ENCODE measurements at regions not wholly inside any gene's neighbourhood (a gene's known extent, or its start where the extent isn't known, plus 50 kb on each side); places are given as distances from the start of the nearest gene placed in this dataset.

GRCh38 chr12:131608740-131609690 is 101.9 kb upstream of the SFSWAP start:
- no peak overlapping the region for H2AK9ac ChIP-seq (replicated peaks; ENCODE audit: low read depth, low read length, poor library complexity)
- no peak overlapping the region for H2BK20ac ChIP-seq (ENCODE audit: low read depth, low read length)
- no peaks in the 10 kb centered on the region for H3K79me1 ChIP-seq (ENCODE audit: low read depth in 1 of 2, low read length in 2 of 2)
- H3K4me1 ChIP-seq (ENCODE audit: control insufficient read depth, insufficient read depth, low read length) = no peaks in the 10 kb centered on the region
- H3K4me2 ChIP-seq (ENCODE audit: low read depth, low read length) = no peak overlapping the region
- no CpG with 5 or more reads among the region's 27 CpGs for WGBS, 2 experiments (ENCODE audit: extremely low coverage in 2 of 2, insufficient read length in 1 of 2)
- DNase-seq = peak; percentile 7
- no peak overlapping the region for H4K91ac ChIP-seq (ENCODE audit: insufficient read depth, low read depth, low read length)
- no peak overlapping the region for H3K9ac ChIP-seq (ENCODE audit: low read depth, low read length)
- peak overlapping the region; percentile 34 for H2AFZ ChIP-seq (replicated peaks; ENCODE audit: low read length, poor library complexity)
- no peak overlapping the region for H2BK15ac ChIP-seq (ENCODE audit: low read depth, low read length)
- no peaks in the 10 kb centered on the region; the same call in 1 of the 2 replicates for H3K9me3 ChIP-seq (ENCODE audit: control insufficient read depth, insufficient read depth, low read length)
- in situ Hi-C loops (cut with MboI; ENCODE audit: low sequenced_read_pairs) = no loop called here
- ChIA-PET POLR2A (ENCODE audit: unreplicated experiment) (no interaction called here), CTCF (no interaction called here)
- no peak overlapping the region for H4K5ac ChIP-seq (ENCODE audit: low read depth, low read length)
- H2AK5ac ChIP-seq (ENCODE audit: low read depth, low read length) = no peak overlapping the region
- no peaks in the 10 kb centered on the region for H3K27me3 ChIP-seq (ENCODE audit: control insufficient read depth, insufficient read depth, low read length)
- no TSS peak for BruUV-seq (replicated peaks)
- H3K18ac ChIP-seq (ENCODE audit: low read depth, low read length) = no peak overlapping the region
- H4K8ac ChIP-seq (ENCODE audit: low read depth in 2 of 2, low read length in 2 of 2) = no peak overlapping the region
- no peak overlapping the region for H3K14ac ChIP-seq (replicated peaks; ENCODE audit: low read depth, low read length)
- ATAC-seq (ENCODE audit: low read depth) = peak; percentile 79
- dilution Hi-C loops (cut with HindIII; ENCODE audit: low sequenced_read_pairs, unreplicated experiment) = no loop called here
- no peak overlapping the region for H3K4ac ChIP-seq (ENCODE audit: low read depth, low read length)
- no peaks in the 10 kb centered on the region for H3K36me3 ChIP-seq (ENCODE audit: control insufficient read depth, insufficient read depth, low read length)
- H2BK120ac ChIP-seq (ENCODE audit: low read depth, low read length) = no peak overlapping the region
- H4K20me1 ChIP-seq (ENCODE audit: insufficient read depth, low read length) = no peaks in the 10 kb centered on the region
- no peak overlapping the region for H2BK5ac ChIP-seq (ENCODE audit: low read depth, low read length, poor library complexity, severe bottlenecking)
- no peak overlapping the region for H3K56ac ChIP-seq (ENCODE audit: extremely low read depth, insufficient read depth, low read length)
- TF ChIP-seq CTCF (conservative IDR thresholded peaks at IDR 0.05; ENCODE audit: low read depth, low read length) (peak; percentile 47), RCOR1 (IDR thresholded peaks at IDR 0.05; ENCODE audit: insufficient replicate concordance, low read length) (no peak), SMC3 (IDR thresholded peaks at IDR 0.05; ENCODE audit: low read depth, low read length) (0 out of 2 replicates have a peak, but pooled peaks have one; percentile 8), MAFK (IDR thresholded peaks at IDR 0.05; ENCODE audit: low read depth, low read length) (no peak), USF2 (IDR thresholded peaks at IDR 0.05; ENCODE audit: low read depth, low read length) (peak; percentile 22; the same call in 1 of the 2 replicates), CHD1 (IDR thresholded peaks at IDR 0.05; ENCODE audit: low read depth, low read length) (no peak), FOS (IDR thresholded peaks at IDR 0.05; ENCODE audit: low read depth, low read length) (no peak), RFX5 (IDR thresholded peaks at IDR 0.05; ENCODE audit: low read depth, low read length) (no peak), MAZ (IDR thresholded peaks at IDR 0.05; ENCODE audit: borderline replicate concordance, low read depth, low read length) (no peak), NFE2L2 (IDR thresholded peaks at IDR 0.05; ENCODE audit: low read depth, low read length) (no peak), BHLHE40 (IDR thresholded peaks at IDR 0.05; ENCODE audit: low read depth, low read length) (no peak), ELK1 (IDR thresholded peaks at IDR 0.05; ENCODE audit: borderline replicate concordance, low read depth, low read length) (no peak), RAD21 (IDR thresholded peaks at IDR 0.05; ENCODE audit: low read length) (peak; percentile 35; the same call in 1 of the 2 replicates)
- H3K4me3 ChIP-seq (ENCODE audit: insufficient read depth, low read depth, low read length) = no peak overlapping the region
- no peak overlapping the region for H3K27ac ChIP-seq (ENCODE audit: insufficient read depth, low read length)
- no peak overlapping the region for H3K23ac ChIP-seq (ENCODE audit: low read depth, low read length)
- intact Hi-C loops (cut with micrococcal nuclease) = loop anchor here (10.0 kb wide), 1 partner anchor 86 kb away; no protein-coding TSS in a partner anchor
- no peaks in the 10 kb centered on the region for H3K9me1 ChIP-seq (ENCODE audit: insufficient read depth, low read length)

All from IMR-90 (cell line).